ENCODE measurements at regions not wholly inside any gene's neighbourhood (a gene's known extent, or its start where the extent isn't known, plus 50 kb on each side); places are given as distances from the start of the nearest gene placed in this dataset.

DNA sequence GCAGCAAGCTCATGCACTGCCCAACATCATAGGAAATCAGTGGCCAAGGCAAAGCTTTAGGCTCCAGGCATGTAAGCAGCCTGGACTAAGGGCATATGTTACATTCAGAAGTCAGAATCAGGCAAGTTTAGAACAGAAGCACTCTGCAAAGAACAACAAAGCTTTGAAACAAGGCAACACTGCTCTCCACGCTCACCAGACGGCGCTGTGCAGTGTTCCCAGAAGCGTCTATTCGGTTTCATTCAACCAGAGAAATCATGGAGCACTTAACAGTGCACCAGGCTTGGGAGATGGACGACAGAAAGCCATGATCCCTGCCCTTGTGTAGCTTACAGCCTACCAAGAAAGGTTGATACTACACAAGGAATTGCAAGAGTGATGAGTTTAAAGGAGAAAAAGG lies 555.8 kb downstream of the BUD13 start:
- TF ChIP-seq CTCF (IDR thresholded peaks at IDR 0.05) = peak; percentile 53
- no peak for TF ChIP-seq ZFP36 (IDR thresholded peaks at IDR 0.05; ENCODE audit: borderline replicate concordance, partially characterized antibody)
- TF ChIP-seq, protein P1, sequence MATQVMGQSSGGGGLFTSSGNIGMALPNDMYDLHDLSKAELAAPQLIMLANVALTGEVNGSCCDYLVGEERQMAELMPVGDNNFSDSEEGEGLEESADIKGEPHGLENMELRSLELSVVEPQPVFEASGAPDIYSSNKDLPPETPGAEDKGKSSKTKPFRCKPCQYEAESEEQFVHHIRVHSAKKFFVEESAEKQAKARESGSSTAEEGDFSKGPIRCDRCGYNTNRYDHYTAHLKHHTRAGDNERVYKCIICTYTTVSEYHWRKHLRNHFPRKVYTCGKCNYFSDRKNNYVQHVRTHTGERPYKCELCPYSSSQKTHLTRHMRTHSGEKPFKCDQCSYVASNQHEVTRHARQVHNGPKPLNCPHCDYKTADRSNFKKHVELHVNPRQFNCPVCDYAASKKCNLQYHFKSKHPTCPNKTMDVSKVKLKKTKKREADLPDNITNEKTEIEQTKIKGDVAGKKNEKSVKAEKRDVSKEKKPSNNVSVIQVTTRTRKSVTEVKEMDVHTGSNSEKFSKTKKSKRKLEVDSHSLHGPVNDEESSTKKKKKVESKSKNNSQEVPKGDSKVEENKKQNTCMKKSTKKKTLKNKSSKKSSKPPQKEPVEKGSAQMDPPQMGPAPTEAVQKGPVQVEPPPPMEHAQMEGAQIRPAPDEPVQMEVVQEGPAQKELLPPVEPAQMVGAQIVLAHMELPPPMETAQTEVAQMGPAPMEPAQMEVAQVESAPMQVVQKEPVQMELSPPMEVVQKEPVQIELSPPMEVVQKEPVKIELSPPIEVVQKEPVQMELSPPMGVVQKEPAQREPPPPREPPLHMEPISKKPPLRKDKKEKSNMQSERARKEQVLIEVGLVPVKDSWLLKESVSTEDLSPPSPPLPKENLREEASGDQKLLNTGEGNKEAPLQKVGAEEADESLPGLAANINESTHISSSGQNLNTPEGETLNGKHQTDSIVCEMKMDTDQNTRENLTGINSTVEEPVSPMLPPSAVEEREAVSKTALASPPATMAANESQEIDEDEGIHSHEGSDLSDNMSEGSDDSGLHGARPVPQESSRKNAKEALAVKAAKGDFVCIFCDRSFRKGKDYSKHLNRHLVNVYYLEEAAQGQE (IDR thresholded peaks at IDR 0.05) = no peak
- TF ChIP-seq PHF8 (IDR thresholded peaks at IDR 0.05; ENCODE audit: borderline replicate concordance, low read depth) = no peak
- TF ChIP-seq MYC (IDR thresholded peaks at IDR 0.05; ENCODE audit: borderline replicate concordance, low read length) = no peak
- TF ChIP-seq MAZ (IDR thresholded peaks at IDR 0.05; ENCODE audit: borderline replicate concordance, low read depth, low read length) = no peak
- TF ChIP-seq RNF2 (IDR thresholded peaks at IDR 0.05; ENCODE audit: borderline replicate concordance, low read depth) = no peak
- no peak for TF ChIP-seq USF2 (IDR thresholded peaks at IDR 0.05)
- TF ChIP-seq RARB (CRISPR knock-in tag; IDR thresholded peaks at IDR 0.05) = no peak
- no peak for TF ChIP-seq SREBF2 (IDR thresholded peaks at IDR 0.05)
